Stimulated activated CD4-positive, alpha-beta T cell treated with anti-CD3 and anti-CD28 coated beads, Interleukin-15, amount 100 ng/mL, for 24 hours (primary cell): ENCODE measurements at regions not wholly inside any gene's neighbourhood (a gene's known extent, or its start where the extent isn't known, plus 50 kb on each side); places are given as distances from the start of the nearest gene placed in this dataset.

Source experiments
- DNase-seq: peaks from one replicate; pipeline ENCODE4 v3.0.0-alpha.2; 2020

DNA sequence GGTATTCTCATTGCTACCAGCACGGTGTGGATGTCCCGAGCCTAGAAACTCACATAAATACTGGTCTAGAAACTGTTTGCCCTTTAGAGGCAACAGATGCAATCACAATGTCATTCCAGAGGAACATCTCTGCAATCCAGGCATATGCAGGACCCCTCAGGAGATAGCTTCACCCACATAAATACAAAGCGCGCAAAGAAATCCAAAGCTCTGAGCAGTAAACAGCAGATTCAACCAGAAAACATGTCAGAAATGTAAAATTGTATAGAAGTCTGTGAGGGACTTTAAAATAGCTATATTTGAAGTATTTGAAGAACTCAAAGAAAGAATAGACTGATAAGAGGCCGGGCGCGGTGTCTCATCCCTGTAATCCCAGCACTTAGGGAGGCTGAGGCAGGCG lies 291.7 kb downstream of the FAM43A start:
- DNase-seq: no peak

DNA sequence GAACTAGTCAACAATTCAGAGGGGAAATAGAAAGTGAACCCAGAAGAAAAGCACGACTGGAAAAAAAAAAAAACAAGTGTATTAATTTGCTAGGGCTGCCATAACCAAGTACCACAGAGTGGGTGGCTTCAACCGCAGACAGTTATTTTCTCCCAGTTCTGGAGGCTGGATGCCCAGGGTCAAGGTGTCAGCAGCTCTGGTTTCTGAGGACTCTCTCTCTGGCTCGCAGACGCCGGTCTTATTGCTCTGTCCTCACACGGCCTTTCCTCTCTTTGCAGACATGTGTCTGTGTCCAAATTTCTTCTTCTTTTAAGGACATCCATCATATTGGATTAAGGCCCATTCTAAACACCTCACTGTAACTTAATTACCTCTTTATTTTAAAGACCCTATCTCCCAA lies 291.8 kb downstream of the XXYLT1 start:
- no peak for DNase-seq

DNA sequence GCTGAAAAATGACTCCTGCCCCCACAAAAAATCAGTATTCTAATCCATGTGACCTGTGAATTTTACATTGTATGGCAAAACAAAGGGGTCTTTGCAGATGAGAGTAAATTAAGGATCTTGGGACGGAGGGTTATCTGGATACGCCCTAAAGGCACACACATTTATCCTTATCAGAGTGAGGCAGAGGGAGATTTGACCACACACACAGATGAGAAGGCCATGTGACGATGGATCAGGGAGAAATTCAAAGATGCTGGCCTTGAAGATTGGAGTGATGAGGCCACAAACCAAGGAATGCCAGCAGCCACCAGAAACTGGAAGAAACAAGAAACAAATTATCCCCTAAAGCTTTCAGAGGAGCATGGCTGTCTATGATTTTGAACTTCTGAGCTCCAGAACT lies 288.5 kb downstream of the XXYLT1 start:
- no peak for DNase-seq

DNA sequence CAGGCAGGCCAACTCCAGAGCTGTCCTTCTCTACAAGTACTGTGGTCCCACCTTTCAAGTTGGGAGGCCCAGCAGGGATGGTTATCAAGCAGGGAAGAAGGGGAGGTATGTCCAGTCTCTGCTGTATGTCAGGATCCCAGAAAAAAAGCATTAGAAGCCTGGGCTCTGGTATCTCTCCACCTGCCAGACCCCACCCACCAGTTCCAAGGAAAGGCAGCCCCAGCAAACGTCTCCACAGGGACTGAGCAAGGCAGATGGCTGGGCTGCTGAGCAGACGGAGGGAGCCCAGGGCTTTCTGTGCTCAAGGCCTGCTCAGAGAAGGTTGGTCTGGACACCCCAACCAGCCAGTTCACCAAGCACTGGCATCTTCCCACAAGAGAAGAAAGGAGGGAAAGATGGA lies 287.8 kb downstream of the XXYLT1 start:
- DNase-seq: no peak

DNA sequence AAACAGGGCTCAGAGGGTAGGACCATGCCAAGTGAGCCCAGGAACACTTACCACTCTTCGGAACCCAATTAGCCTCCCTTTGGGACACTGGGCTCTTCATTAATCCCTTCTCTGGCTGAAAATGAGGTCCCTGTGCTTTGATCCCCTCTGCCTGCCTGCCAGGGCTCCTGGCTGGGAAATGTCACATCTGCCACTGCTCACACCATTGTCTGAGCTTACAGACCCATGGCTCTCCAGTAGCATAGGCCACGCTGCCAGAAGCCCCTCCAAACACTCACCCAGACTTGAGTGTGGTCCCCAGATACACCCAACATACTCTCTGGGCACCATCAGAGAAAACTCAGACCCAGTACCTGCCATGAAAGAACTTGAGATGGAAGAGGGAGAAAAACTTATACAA lies 287.3 kb downstream of the XXYLT1 start:
- DNase-seq: no peak

DNA sequence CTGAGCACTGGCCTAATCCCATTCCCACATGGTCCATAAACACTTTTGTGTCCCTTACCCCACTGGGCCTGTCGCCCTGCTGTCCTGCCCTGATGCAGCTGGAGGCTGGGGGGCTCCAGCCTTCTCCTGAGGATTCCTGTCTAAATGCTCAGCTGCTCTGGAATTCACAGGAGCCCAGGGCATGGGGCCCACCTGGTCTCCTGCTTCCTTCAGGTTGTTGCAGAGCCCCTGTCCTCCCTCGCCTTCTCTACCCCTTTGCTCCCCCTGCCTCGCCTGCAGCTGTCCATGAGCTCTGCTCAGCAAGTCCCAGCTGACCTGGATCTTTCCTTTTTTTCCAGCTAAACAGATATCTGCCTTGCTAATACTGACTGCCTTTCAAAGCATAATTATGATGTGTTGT lies 286.9 kb downstream of the XXYLT1 start:
- no peak for DNase-seq

DNA sequence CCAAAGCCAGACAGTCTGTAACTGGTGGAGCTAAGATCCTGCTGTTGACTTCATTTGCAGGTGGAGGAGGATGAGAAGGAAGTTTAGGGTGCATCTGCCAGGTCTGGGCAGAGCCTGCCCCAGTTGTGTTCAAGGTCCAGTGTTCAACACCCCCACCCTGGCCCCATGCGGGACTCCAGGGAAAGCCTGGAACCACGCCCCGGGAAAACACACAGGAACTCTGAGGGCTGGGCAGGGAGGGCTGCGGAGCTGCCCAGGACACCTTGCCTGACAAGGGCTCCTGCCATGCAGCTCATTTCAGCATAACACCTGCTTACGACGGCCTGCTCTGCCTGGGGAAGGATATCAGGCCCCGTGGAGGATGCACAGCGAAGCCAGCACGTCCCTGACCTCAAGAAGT lies 286.3 kb downstream of the XXYLT1 start:
- no peak for DNase-seq

DNA sequence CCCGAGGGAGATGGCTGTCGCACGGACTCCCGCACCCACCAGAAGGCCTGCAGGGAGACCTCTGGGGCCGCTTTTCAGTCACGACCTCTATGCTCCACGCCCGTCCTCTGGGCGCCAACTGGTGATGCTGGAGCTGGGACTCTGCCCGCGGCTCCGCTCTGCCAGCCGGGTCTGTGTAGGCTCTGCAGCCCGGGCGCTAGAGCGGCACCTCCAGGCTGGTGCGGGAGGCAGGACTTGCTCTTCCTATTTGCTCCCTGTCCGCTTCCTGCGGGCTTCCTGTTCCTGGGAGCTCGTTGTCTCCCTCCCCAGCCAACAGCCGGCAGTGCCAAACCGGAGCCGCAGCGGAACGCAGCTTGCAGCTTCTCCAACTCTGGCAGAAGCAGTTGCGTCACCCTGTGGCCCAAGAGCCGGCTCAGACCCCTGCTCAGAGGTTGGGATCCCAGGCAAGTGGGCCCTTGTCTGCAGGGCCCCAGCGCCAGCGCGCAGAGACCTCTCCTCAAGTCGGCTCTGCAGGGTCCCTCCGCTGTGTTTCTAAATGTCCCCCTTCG lies 285.9 kb downstream of the XXYLT1 start:
- DNase-seq: no peak

DNA sequence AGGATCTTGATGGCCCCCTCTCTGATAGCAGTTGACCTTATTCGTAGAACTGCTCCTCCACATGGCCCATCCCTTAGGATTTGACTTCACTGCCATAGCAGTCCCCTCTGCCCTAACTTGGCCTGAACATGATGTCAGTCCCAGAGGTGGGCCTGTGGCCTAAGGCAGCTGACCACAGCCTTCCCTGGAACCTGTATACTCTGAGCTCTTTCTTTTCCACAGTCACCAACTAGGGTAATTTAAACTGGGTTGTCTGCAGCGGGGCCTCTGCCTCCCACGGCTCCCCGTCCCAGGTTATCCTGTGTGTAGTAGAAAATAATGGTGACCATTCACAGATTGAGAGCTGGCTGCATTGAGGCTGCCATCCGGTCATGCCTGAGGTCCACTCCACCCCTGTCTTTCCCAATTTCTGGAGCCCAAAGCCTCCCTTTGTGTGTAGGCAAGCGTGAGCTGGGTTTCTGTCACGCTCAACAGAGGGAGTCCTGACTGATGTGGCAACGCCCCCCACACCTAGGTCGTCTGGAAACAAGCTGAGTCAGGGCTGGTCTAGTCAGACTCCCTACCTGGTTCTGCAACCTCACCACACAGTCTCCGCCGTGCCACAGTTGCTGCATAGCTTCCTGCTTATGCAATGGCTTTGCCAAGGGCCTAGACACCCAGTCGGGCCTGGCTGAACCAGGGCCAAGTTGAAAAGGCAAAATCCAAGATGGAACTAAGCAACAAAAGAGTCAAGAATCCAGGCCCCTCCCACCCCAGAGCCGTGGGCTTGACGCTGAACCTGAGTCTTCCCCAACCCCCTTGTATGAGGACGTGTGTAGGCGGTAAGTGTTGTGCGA lies 284.5 kb downstream of the XXYLT1 start:
- DNase-seq: no peak

DNA sequence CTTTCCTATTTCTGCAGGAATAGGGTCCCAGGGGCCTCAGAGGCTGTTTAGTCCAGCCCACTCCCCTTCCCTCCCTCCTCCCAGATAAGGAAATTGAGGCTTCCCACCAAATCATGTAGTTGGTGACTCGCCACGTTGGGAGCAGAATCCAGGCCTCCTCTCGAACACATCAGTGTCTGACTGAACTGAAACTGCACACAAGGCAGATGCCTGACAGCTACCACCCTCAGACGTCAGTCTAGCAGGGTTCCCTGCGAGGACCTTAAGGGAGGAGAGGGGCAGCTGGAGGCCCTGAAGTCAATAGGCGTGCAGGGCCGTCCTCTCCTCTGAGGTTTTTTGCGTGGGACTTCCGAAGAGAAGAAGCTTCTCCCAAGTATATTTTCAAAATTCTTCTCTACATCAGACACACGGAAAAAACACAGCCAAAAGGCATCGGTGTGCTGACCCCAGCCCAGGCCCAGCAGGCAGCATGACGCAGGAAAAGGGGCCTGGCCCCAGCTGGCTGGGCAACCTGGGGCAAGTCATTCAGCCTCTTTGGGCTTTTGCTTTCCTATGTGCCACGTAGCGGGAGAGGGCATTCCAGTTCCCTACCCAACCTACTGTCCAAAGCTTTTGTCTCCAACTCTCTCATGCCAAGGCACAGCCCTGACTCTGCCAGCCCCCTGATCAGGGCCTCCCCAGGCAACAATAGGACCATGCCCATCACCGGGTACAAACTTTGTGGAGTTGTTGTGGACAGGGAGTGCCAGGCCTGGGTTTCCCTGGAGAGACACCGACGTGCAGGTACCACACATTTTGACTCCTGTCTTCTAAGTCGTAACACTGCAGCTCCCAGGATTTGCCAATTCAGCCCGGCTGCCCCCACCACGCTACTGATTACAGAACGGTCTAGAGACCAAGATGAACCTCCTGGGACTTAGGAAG lies 283.1 kb downstream of the XXYLT1 start:
- no peak for DNase-seq

DNA sequence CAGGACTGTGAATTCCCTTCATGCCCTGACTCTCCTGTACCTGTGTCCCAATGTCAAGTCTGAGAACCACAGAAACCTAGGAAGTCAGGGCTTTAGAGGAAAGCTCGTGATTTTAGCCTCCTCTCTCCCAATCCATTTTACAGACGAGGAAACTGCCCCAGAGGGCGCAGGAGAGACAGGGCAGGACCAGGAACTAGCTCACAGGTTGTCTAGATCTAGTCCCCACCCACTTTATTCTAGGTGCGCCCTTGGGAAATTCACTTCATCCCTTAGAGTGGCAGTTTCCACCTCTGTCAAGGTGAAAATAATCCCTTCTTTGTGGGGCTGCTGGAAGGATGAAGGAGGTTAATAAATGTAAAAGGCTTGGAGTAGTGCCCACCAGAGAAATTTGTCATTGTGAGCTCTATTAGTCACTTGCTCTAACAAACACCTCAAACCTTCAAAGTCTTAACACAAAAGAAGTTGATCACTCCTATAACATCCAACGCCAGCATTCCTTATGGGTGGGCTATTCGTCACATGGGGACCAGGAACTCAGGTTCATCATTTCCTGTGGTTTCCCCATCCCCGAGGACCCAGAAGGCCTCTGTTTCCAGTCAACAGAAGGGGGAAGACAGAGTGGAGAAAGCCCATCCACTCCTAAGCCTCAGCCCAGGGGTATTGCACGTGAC lies 282.3 kb downstream of the XXYLT1 start:
- DNase-seq: no peak

DNA sequence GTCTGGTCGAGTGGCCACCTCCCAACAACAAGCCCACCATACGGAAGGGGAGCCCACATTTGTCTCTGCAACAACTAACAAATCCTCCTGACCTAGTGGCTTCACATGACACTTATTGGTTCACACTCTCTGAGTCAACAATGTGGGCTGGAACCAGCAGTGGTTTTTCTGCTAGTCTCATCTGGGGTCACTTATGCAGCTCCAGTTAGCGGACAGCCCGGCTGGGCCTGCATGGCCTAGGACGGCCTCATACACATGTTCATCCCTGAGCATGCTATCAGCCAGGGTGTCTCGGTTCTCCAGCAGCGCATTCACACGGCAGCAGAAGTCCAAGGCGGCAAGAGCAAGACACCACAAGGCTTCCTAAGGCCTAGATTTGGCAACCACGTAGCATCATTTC lies 281.7 kb downstream of the XXYLT1 start:
- DNase-seq: no peak

DNA sequence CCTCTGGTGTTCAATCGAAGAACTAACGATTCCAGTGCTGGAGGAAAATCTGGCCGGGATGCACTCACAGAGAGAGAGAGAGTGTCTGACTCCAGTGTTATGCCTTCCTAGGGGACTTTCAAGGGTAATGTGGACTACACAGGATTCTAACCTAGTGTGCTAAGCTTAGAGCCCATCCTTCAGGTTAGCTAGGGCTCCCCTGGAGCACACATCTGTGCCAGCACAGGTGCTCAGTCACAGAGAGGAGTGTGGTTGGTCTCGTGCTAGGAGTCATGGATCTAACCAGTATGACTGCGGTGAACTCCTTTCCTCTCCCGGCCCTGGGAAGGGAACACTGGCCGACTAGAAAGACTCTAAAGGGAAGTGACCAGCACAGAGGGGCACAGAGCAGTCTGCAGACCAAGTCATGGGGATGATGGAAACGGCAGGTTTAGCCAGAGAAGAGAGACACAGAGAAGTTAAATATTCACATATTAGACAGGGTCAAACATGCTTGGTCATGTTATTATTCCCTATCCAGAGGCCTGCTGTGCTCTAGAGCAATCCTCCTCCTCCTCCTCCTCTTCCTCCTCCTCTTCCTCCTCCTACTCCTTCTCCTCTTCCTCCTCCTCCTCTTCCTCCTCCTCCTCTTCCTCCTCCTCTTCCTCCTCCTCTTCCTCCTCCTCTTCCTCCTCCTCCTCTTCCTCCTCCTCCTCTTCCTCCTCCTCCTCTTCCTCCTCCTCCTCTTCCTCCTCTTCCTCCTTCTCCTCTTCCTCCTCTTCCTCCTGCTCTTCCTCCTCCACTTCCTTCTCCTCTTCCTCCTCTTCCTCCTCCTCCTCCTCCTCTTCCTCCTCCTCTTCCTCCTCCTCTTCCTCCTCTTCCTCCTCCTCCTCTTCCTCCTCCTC lies 280.3 kb downstream of the XXYLT1 start:
- no peak for DNase-seq

DNA sequence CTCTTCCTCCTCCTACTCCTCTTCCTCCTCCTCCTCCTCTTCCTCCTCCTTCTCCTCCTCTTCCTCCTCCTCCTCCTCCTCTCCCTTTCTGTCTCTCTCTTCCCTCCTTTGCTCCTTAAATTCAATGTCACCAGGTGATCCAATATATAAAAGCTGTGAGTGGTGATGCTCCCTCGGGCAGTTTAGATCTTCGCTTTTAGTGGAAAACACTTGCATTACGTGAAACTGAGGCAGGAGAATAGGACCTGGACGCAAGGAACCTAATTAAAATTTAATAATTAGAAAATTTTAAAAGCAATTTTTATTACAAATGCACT lies 279.7 kb downstream of the XXYLT1 start:
- DNase-seq: no peak

DNA sequence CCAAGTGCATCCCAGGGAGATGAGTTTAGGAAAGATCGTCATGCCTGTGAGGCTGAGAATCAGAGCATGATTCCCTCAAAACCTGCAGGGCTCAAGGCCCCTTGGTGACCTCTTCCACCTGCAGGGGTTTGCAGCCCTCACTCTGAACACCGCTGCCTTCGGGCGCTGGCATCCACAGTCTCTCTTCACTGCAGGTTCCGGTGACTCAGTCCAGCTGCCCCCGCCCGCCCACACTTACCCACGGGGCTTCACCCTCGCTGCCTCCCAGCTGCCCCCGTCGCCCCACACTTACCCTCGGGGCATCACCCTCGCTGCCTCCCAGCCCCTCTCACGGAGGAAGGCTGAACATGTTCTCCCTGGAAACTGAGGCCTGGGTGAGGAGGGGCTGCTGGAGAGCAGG lies 277.1 kb downstream of the XXYLT1 start:
- no peak for DNase-seq

DNA sequence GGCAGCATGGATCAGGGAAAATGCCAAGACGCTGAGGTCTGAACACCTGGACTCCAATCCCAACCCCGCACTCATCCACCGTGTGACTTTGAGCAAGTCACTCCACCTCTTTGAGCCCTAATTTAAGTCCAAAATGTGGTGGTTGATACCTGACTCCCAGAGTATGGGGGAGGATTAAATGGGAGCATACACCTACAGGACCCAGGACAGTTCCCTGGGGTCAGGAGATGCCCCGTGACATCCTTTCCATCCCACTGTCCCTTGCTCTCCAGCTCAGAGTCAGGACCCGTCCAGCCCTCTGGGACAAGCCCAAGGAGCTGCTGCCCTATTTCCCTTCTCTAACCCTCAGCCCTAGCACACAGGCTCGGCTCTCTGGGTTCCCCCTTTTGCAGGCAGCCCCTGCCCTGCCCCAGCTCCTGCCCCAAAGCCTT lies 276.4 kb downstream of the XXYLT1 start:
- DNase-seq: no peak

DNA sequence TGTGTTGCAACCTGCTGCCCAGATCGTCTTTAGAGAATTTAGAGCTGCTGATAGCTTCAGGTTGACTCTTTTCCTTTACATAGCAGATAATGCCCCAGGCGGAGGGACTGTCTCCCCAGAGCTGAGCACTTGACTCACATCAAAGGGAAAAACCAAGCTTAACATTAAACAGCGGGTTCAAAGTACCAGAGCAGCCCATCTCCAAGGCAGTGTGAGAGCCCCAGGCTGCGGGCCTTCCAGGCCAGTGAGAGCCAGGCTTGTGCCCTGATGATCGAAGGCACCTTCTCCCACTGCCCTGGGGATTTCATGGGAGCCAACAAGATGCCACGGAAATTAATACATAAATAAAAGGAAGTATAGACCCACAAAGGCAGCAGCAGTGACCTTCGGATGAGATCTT lies 275.6 kb downstream of the XXYLT1 start:
- no peak for DNase-seq

DNA sequence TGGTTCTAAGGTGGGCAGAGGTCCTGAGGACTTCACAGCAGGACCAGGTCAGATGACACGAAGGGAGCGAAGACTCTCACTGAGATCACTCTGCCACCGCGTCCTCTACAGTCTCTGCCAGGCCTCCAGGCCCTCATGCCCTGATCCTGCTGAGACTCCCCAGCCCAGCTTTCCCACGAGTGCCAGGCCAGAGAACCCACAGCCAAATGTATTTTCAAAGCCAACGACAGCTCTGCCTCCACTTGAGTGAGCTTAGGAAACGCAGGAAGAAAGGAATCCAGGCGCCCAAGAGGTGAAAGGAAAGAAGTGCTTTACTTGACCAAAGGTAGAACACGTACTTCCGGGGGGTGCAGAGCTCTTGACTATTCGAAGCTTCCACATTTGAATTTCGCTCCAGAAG lies 275.0 kb downstream of the XXYLT1 start:
- DNase-seq: no peak

DNA sequence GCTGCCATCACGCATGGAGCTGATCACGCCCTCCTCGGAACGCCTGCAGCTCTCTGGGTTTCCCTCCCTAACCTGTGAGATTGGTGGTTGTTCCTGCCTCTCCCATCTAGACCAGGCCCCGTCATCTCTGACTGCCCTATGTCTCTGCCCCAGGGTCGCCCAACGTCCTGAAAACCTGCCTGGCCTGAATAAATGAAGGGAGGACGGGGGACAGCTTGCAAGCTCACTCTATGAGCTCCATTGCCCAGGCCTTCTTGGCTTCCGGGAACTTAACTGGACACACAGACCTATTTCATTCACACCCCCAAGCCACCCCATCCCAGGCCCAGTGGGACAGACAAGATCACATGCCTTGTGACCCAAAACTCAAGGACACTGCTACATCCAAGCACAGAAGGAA lies 274.2 kb downstream of the XXYLT1 start:
- DNase-seq: no peak

DNA sequence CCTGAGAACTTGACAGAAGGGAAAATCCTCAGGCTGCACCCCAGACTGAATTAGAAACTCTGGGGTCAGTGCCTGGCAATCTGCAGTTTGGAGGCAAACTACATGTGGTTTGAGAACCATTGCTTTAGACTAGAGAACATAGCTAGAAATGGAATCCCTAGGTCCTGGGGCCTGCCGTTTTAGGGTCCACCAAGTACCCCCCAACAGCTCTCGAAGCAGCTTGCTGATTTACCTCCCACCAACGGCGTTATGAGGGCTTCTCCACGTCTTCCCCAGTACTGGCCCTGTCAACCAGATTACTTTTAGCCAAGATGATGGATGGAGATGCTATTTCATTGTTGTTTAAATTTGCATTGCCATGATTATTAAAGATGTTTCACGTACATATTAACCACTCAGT lies 272.5 kb downstream of the XXYLT1 start:
- DNase-seq: no peak

DNA sequence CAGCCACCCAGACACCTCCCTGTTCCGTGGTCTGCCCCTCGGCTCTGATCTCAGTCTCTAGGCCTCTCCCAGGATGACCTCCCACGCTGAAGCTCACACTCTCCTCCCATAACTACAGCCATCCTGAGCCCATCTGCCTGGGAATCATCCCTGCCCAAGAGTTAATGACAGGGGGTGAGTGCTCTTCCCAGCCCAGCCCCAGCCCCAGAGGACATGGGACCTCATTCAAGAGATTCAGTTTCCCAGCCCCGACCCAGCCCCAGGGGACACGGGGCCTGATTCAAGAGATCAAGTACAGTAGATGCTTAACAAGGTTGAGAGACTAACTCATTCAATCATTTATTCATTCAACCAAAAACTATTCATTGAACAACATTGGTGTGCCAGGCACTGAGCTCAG lies 272.0 kb downstream of the XXYLT1 start:
- DNase-seq: no peak

DNA sequence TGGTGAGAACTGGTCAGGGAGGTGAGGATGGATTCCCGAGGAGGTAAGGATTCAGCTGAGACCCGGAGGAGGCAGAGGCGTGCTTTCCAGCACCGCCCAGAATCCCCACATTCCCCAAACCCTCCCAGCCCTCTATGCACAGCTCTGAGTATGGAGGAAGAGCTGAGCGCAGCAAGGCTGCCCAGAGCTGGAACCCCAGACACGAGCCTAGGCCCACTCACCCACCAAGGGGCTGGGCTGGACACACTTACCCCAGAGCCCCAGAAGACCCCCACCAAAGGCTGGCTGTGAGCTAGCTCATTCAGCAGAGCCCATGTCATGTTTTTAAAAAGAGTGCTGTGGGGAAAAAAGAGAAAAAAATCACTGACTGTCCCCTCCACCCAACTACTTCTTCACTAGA lies 271.5 kb downstream of the XXYLT1 start:
- DNase-seq: no peak
